HG02798 (cell line): ENCODE measurements at regions not wholly inside any gene's neighbourhood (a gene's known extent, or its start where the extent isn't known, plus 50 kb on each side); places are given as distances from the start of the nearest gene placed in this dataset.
"Not testable (repeated sequence)": the region's sequence is repeated elsewhere in the genome, so short reads cannot be mapped to it uniquely, and the experiment has no call there.

ENCODE experiments used
- ATAC-seq: cut with Tn5 transposase; IDR thresholded peaks from one replicate; pipeline ENCODE4 v1.9.1; 2021; ENCODE audit warnings: mild to moderate bottlenecking; ENCODE audit not compliant: unreplicated experiment, poor library complexity

- no peak for ATAC-seq
These were observed 478.2 kb upstream of the DPH6 start for GRCh38 chr15:36024031-36024688.

- no peak for ATAC-seq
These were observed 480.8 kb upstream of the DPH6 start for GRCh38 chr15:36026627-36027283.

- no peak for ATAC-seq
These were observed 483.7 kb upstream of the DPH6 start for GRCh38 chr15:36029606-36030210.

GRCh38 chr15:36039996-36040572 lies 494.1 kb upstream of the DPH6 start:
- no peak for ATAC-seq

- not testable (repeated sequence) for ATAC-seq
These were observed 501.2 kb upstream of the DPH6 start for GRCh38 chr15:36047018-36047716.

GRCh38 chr15:36050899-36051298 lies 504.9 kb upstream of the DPH6 start:
- no peak for ATAC-seq

GRCh38 chr15:36052641-36053040 lies 506.7 kb upstream of the DPH6 start:
- not testable (repeated sequence) for ATAC-seq

- ATAC-seq = no peak
These were observed 507.8 kb upstream of the DPH6 start for GRCh38 chr15:36053746-36054145.

GRCh38 chr15:36059596-36059995 lies 513.6 kb upstream of the DPH6 start:
- no peak for ATAC-seq

GRCh38 chr15:36062357-36062756 lies 516.4 kb upstream of the DPH6 start:
- ATAC-seq = no peak

GRCh38 chr15:36066757-36067156 lies 512.7 kb upstream of the CDIN1 start:
- no peak for ATAC-seq

- no peak for ATAC-seq
These were observed 511.7 kb upstream of the CDIN1 start for GRCh38 chr15:36067483-36068274.

GRCh38 chr15:36075333-36075732 lies 504.1 kb upstream of the CDIN1 start:
- no peak for ATAC-seq

GRCh38 chr15:36079021-36079420 lies 500.4 kb upstream of the CDIN1 start:
- no peak for ATAC-seq

- no peak for ATAC-seq
These were observed 498.7 kb upstream of the CDIN1 start for GRCh38 chr15:36080759-36081158.

- no peak for ATAC-seq
These were observed 489.0 kb upstream of the CDIN1 start for GRCh38 chr15:36090286-36090946.

- ATAC-seq = no peak
These were observed 472.6 kb upstream of the CDIN1 start for GRCh38 chr15:36106640-36107335.

- ATAC-seq = no peak
These were observed 470.9 kb upstream of the CDIN1 start for GRCh38 chr15:36108541-36108940.
